Skeletal muscle tissue (tissue), 3 donors: ENCODE measurements at regions not wholly inside any gene's neighbourhood (a gene's known extent, or its start where the extent isn't known, plus 50 kb on each side); places are given as distances from the start of the nearest gene placed in this dataset.
A peak's percentile ranks its signal among the peaks of the same experiment; 100 is the strongest.
"Not testable (repeated sequence)": the region's sequence is repeated elsewhere in the genome, so short reads cannot be mapped to it uniquely, and the experiment has no call there.

Experiments used
- H3K27ac ChIP-seq: one replicate; pipeline ENCODE4 v1.7.0; 2013; ENCODE audit warnings: mild to moderate bottlenecking, low read depth, low read length, inconsistent platforms
- H3K27me3 ChIP-seq, 3 donors: one replicate each; pipeline ENCODE4 v1.7.0; 2013; ENCODE audit warnings: low read length in 3 of 3; ENCODE audit not compliant: control insufficient read depth in 3 of 3, insufficient read depth in 3 of 3
- H3K36me3 ChIP-seq, 3 donors: one replicate each; pipeline ENCODE4 v1.7.0; 2013; ENCODE audit warnings: low read length in 3 of 3; ENCODE audit not compliant: control insufficient read depth in 3 of 3, insufficient read depth in 3 of 3
- H3K4me1 ChIP-seq, 3 donors: one replicate each; pipeline ENCODE4 v1.7.0; 2013; ENCODE audit warnings: low read length in 3 of 3, mild to moderate bottlenecking in 3 of 3; ENCODE audit not compliant: control insufficient read depth in 3 of 3, insufficient read depth in 3 of 3
- H3K4me3 ChIP-seq, 3 donors: one replicate each; pipeline ENCODE4 v1.7.0; 2013; ENCODE audit warnings: low read length in 3 of 3
- H3K9ac ChIP-seq, 3 donors: one replicate each; pipeline ENCODE4 v1.7.0; 2013; ENCODE audit warnings: low read length in 3 of 3, mild to moderate bottlenecking in 3 of 3, moderate library complexity in 2 of 3, low read depth in 1 of 3
- H3K9me3 ChIP-seq, 3 donors: one replicate each; pipeline ENCODE4 v1.7.0; 2013; ENCODE audit warnings: low read length in 3 of 3; ENCODE audit not compliant: control insufficient read depth in 3 of 3
- donor health status: Osteomylitis.

DNA sequence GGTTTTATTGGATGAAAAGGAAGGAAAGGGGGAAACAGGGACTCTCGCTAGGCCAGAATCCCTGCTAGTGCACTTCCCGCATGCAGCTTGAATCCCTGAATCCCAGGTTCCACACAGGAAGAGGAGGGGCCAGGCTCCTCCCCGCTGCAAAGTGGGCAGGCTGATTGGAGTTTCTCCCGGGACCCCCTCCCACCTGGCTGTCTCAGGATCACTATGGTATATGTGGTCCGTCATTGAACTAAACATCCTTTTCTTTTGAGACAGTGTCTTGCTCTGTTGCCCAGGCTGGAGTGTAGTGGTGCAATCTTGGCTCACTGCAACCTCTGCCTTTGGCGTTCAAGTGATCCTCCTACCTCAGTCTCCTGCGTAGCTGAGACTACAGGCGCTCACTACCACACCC, 70.7 kb downstream of the FAM50B start:
- H3K27ac ChIP-seq = peak overlapping the region; percentile 91
- H3K4me1 ChIP-seq = peaks cover 8 to 20% (median 19%) of the 10 kb centered on the region in 3 donors
- H3K27me3 ChIP-seq = no peaks in the 10 kb centered on the region
- H3K4me3 ChIP-seq = no peak overlapping the region
- H3K9me3 ChIP-seq = no peaks in the 10 kb centered on the region
- H3K9ac ChIP-seq = peak overlapping the region in 1 of 3 donors; percentile 9
- no peaks in the 10 kb centered on the region for H3K36me3 ChIP-seq

DNA sequence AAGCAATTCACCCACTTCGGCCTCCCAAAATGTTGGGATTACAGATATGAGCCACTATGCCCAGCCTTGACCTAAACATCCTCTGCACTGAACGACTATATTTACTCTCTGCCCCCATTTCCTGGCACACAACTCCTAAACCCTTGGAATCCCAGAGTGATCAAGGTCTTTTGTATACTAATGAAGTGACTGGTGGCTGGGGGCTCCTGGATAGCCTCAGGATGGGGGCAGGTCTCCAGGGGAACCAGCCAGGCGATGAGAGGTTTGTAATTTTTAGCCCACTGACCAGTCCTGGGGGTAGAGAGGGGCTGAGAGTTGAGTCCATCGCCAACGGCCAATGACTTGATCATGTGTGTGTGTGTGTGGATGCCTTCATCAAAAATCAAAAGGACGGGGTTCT, 71.1 kb downstream of the FAM50B start:
- Histone ChIP-seq H3K4me3 (no peak overlapping the region), H3K27me3 (no peaks in the 10 kb centered on the region), H3K9me3 (no peaks in the 10 kb centered on the region), H3K27ac (no peak overlapping the region), H3K36me3 (no peaks in the 10 kb centered on the region), H3K4me1 (peaks cover 8 to 20% (median 20%) of the 10 kb centered on the region in 3 donors), H3K9ac (no peak overlapping the region)

DNA sequence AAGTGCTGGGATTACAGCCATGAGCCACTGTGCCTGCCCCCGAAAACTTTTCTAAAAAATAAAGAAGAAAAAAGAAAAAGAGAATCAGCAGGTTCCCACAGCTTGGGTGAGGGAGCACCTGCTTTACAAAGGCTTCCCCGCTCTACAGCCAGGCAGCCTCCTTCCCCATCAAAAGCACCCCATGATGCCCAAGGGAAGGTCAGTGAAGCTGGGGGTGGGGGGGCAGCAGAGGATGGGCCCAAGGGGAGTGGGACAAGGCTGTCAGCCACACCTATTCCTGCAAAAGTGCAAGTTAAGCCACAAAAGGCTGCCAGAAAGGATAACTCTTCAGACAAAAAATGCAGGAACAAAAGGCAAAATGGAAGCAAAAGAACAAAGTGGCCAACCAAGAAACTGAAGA, 72.5 kb downstream of the FAM50B start:
- Histone ChIP-seq H3K9ac (no peak overlapping the region), H3K27ac (no peak overlapping the region), H3K4me1 (peaks cover 8 to 22% (median 20%) of the 10 kb centered on the region in 3 donors), H3K9me3 (no peaks in the 10 kb centered on the region), H3K4me3 (no peak overlapping the region), H3K27me3 (no peaks in the 10 kb centered on the region), H3K36me3 (no peaks in the 10 kb centered on the region)

DNA sequence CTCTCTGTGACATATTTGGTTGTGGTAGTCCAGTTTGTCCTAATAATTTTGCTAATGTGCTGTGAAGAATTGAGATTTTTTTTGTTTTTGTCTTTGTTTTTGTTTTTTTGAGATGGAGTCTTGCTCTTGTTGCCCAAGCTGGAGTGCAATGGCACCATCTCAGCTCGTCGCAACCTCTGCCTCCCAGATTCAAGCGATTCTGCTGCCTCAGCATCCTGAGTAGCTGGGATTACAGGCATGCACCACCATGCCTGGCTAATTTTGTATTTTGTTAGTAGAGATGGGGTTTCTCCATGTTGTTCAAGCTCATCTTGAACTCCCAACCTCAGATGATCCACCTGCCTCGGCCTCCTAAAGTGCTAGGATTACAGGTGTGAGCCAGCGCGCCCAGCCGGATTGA, 73.4 kb downstream of the FAM50B start:
- not testable (repeated sequence) for H3K27me3 ChIP-seq, H3K27ac ChIP-seq, H3K9ac ChIP-seq, H3K9me3 ChIP-seq, H3K4me3 ChIP-seq, H3K36me3 ChIP-seq
- peaks cover 12 to 27% (median 24%) of the 10 kb centered on the region in 3 donors for H3K4me1 ChIP-seq

DNA sequence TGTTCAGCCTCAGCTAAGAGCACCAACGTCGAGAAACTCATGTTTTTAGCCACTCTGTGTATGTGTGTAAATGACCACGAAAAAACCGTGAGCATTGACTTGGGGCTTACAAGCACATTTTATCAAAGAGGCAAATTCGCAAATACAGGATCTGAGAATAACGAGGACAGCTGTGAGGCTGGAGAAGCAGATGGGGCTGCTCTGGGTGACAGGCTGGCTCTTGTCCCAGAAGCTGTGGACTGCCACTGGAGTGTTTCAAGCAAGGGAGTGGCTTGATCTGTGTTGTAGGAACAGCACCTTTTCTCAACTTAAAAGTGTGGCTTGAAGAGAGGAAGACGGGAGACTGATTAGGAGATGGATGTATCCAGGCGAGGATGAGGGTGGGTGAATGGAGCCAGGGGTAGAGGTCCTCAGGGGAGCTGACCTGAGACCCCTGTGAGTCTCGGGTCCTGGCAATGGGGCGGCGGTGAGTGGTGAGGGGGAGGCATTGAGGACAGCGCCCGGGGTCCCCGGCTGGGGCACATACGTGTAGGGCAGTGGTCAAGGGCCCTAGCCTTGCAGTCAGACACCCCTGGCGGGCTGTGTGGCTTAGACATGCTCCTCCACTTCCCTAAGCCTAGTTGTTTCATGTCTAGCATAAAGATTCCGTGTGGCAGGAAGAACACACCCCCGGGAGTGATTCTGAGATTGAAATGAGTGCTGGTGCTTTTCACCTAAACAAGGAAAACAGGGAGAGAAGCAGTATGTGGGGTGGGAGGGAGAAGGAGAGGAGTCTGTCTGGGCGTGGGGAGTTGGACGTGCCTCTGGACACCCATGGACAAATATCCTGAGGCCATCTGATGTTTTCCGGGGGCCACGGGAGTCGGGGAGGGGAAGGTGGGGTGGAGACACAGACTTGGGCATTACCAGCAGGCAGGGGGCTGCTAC, 76.3 kb downstream of the FAM50B start:
- not testable (repeated sequence) for H3K4me3 ChIP-seq, H3K27ac ChIP-seq, H3K27me3 ChIP-seq, H3K9me3 ChIP-seq, H3K36me3 ChIP-seq
- Histone ChIP-seq H3K4me1 (peaks cover 16 to 28% (median 22%) of the 10 kb centered on the region in 3 donors), H3K9ac (peak overlapping the region in 1 of 3 donors; percentile 45)

DNA sequence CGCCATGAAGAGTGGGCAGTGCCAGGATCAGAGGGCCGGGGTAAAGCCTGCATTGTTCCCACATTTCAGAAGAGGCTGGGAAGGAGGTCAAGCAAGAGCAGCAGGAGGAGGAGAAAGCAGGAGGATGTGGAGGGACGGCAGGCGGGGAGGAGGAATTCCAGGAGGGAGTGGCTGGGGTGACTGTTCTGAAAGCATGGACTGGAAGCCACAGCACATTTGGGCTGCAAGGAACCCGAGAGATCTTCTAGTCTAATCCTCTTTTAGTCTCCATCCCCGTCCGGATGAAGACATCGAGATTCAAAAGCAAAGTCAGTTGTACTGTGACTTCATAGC, 76.9 kb downstream of the FAM50B start:
- Histone ChIP-seq H3K9ac (no peak overlapping the region), H3K27me3 (no peaks in the 10 kb centered on the region), H3K4me3 (no peak overlapping the region), H3K4me1 (peaks cover 16 to 28% (median 20%) of the 10 kb centered on the region in 3 donors), H3K36me3 (no peaks in the 10 kb centered on the region), H3K9me3 (no peaks in the 10 kb centered on the region), H3K27ac (no peak overlapping the region)

DNA sequence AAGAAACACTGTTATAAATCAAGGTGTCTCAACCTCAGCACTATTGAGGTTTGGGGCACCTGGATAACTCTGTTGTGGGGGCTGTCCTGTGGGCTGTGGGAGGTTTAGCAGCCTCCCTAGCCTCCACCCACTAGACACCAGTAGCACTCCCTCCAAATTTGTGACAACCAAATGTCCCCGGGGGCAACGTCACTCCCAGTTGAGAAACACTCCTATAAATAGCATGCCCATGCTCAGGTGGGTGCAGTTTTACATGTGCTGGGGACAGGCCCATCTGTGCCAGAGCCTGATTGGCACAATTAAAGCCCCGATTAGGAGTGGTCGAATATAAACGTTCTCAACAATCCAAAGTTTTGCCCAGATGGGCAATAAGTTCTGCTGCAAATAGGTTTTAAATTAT, 78.9 kb downstream of the FAM50B start:
- no peak overlapping the region for H3K4me3 ChIP-seq
- H3K27me3 ChIP-seq = no peaks in the 10 kb centered on the region
- H3K27ac ChIP-seq = peak overlapping the region; percentile 52
- H3K9me3 ChIP-seq = no peaks in the 10 kb centered on the region
- H3K4me1 ChIP-seq = peaks cover 16 to 32% (median 22%) of the 10 kb centered on the region in 3 donors
- no peaks in the 10 kb centered on the region for H3K36me3 ChIP-seq
- H3K9ac ChIP-seq = no peak overlapping the region

DNA sequence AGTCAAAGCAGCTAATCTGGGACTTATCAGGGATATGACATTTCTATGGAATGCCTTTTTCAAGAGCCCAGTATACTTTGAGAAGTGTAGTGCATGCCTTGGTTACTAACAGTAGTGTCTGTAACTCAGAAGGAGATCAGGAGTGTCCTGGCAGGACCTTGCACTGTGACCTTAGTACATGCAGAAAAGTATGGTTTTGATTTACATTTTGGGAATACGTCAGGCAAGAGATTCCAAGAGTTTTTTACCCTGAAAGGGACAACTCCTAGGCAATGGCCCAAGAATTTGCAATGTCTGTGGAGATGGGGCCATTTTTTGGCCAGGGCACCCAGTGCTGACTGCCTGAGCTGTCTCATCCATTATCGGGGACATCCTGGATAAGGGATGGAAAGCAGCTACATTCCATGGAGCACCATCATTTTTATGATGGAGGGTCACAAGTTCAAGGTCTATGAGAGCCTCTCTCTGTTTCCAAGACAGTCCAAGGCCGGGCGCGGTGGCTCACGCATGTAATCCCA, 80.2 kb downstream of the FAM50B start:
- H3K9me3 ChIP-seq = no peaks in the 10 kb centered on the region
- H3K4me1 ChIP-seq = peaks cover 16 to 33% (median 22%) of the 10 kb centered on the region in 3 donors
- no peak overlapping the region for H3K9ac ChIP-seq
- H3K36me3 ChIP-seq = no peaks in the 10 kb centered on the region
- H3K4me3 ChIP-seq = no peak overlapping the region
- H3K27ac ChIP-seq = peak overlapping the region; percentile 52
- H3K27me3 ChIP-seq = no peaks in the 10 kb centered on the region

DNA sequence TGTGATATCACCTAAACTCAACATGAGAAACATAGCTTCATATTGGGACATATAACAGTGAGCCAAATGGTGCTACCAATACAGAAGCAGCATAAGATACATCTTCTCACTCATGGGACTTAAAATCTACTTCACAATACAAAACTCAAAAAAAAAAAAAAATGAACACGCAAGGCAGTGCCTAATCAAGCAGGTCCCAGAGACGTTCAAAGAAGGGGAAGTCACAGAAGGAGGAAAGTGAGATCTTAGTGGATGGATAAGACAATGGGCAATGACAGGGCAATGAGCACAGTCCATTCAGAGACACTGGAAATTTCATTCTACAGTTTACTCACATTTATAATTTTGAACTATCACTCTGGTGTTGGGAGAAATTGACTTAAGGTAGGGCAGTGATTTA, 88.3 kb downstream of the FAM50B start:
- no peaks in the 10 kb centered on the region for H3K9me3 ChIP-seq
- H3K27me3 ChIP-seq = peaks cover 0 to 3% (median 0%) of the 10 kb centered on the region in 3 donors
- H3K27ac ChIP-seq = no peak overlapping the region
- no peak overlapping the region for H3K4me3 ChIP-seq
- no peaks in the 10 kb centered on the region for H3K36me3 ChIP-seq
- peaks cover 0 to 5% (median 2%) of the 10 kb centered on the region in 3 donors for H3K4me1 ChIP-seq
- H3K9ac ChIP-seq = no peak overlapping the region

DNA sequence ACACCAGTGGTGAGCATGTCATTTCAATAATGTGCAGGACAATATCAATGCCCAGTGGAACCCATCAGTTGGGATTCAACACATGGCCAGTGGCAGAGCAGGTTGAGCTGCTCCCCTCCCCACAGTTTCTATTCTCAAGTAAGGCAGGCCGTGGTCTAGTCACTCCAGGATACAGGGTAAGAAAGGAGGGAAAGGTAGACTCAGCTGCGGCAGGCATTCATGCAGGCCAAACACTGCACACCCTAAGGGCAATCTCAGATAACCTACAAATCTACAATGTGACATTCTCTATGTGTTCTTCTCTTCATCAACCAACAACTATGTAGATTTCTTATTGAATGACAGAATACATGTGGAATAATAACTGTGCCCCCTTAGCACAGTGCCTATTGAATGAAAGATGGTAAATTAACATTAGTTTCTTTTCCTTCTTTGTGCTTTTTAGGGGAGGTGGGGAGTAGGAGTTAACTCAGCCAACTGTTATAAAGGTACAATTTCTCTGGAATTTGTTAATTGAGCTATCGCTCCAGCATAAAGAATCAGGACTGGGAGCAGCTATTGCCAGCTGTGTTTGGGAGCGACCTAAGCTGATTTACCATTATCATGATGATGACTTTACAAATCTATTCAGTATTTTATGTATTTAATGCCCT, 89.7 kb downstream of the FAM50B start:
- H3K27ac ChIP-seq = no peak overlapping the region
- peaks cover 0 to 6% (median 0%) of the 10 kb centered on the region in 3 donors for H3K27me3 ChIP-seq
- no peak overlapping the region for H3K9ac ChIP-seq
- H3K9me3 ChIP-seq = no peaks in the 10 kb centered on the region
- no peak overlapping the region for H3K4me3 ChIP-seq
- no peaks in the 10 kb centered on the region for H3K36me3 ChIP-seq
- H3K4me1 ChIP-seq = peaks cover 0 to 3% (median 0%) of the 10 kb centered on the region in 3 donors
